HCT116 (cell line): ENCODE measurements at regions not wholly inside any gene's neighbourhood (a gene's known extent, or its start where the extent isn't known, plus 50 kb on each side); places are given as distances from the start of the nearest gene placed in this dataset.

ENCODE experiments used
- ATAC-seq: fragments of 200-7000 bp; cut with Tn5 transposase; 2 replicates; pipeline ENCODE4 v1.9.1; 2020; ENCODE audit warnings: mild to moderate bottlenecking, moderate library complexity
- BruUV-seq: library from RNA; stranded (reverse); fragments of 400-500 nt; replicated peaks from 2 replicates; lab custom pipeline; 2021; lab: Mats Ljungman, UMichigan
- CTCF ChIA-PET: fragments of 300-600 bp; sonication (Branson Sonifier 250); formaldehyde crosslinking; loops from one replicate; lab custom pipeline; 2021; ENCODE audit warnings: antibody characterized with exemption; lab: Charles Lee
- POLR2A ChIA-PET: fragments of 300-600, 350-600 bp; sonication (Branson Sonifier 250); formaldehyde crosslinking; loops from one replicate; lab custom pipeline; 2021; ENCODE audit warnings: antibody characterized with exemption; lab: Charles Lee
- RAD21 ChIA-PET, 2 experiments: fragments of 300-600 bp; sonication (Branson Sonifier 250); formaldehyde crosslinking; loops; one replicate each; lab custom pipeline; 2023; ENCODE audit warnings: low total read pairs in 2 of 2; ENCODE audit not compliant: uncharacterized antibody in 2 of 2, unreplicated experiment in 2 of 2, low non-redundant PET in 1 of 2; lab: Charles Lee
- DNase-seq: peaks from one replicate; pipeline ENCODE4 v3.0.0-alpha.2; 2010; ENCODE audit warnings: low read depth, low spot score
- H2AFZ ChIP-seq: fragments of 200-600 bp; shearing (Covaris generic), sonication (generic); 2 replicates; pipeline ENCODE4 v1.6.1; 2017; ENCODE audit warnings: low read depth, mixed run types, mixed read lengths, antibody characterized with exemption, low read length; ENCODE audit not compliant: poor library complexity, severe bottlenecking
- H3K27ac ChIP-seq: 2 replicates; pipeline ENCODE4 v1.5.1; 2012; ENCODE audit warnings: low read depth, low read length
- H3K27me3 ChIP-seq: fragments of 200-600 bp; sonication (generic); 2 replicates; pipeline ENCODE4 v1.6.1; 2016; ENCODE audit warnings: mixed run types, low read length, mixed read lengths; ENCODE audit not compliant: insufficient read depth
- H3K36me3 ChIP-seq, 2 experiments: fragments of 200-500 bp in 1 of 2; fragments of 200-600 bp in 1 of 2; sonication (Bioruptor generic) in 1 of 2; sonication (generic) in 1 of 2; 2 replicates each; pipeline versions ENCODE4 v1.5.1 to v1.6.1; 2014 to 2016; ENCODE audit warnings: low read length in 2 of 2, inconsistent platforms in 1 of 2, mixed read lengths in 1 of 2, mixed run types in 1 of 2; ENCODE audit not compliant: insufficient read depth in 2 of 2, control insufficient read depth in 1 of 2
- H3K4me1 ChIP-seq, 2 experiments: fragments of 200-600 bp in 1 of 2; sonication (generic) in 1 of 2; 2 replicates each; pipeline versions ENCODE4 v1.5.1 to v1.6.1; 2012 to 2017; ENCODE audit warnings: low read length in 2 of 2, inconsistent platforms in 1 of 2, mild to moderate bottlenecking in 1 of 2, mixed read lengths in 1 of 2, mixed run types in 1 of 2, moderate library complexity in 1 of 2; ENCODE audit not compliant: insufficient read depth in 2 of 2, control insufficient read depth in 1 of 2
- H3K4me2 ChIP-seq: fragments of 200-600 bp; sonication (generic); 2 replicates; pipeline ENCODE4 v1.6.1; 2017; ENCODE audit warnings: mixed run types, low read length, mixed read lengths
- H3K4me3 ChIP-seq, 2 experiments: fragments of 200-600 bp in 1 of 2; sonication (generic) in 1 of 2; replicated peaks in 1 of 2; 2 replicates each; pipeline ENCODE4 v1.5.1; 2011 to 2016; ENCODE audit warnings: low read length in 2 of 2, control low read depth in 1 of 2, low read depth in 1 of 2, mild to moderate bottlenecking in 1 of 2, mixed read lengths in 1 of 2, mixed run types in 1 of 2
- H3K79me2 ChIP-seq: fragments of 200-600 bp; sonication (generic); 2 replicates; pipeline ENCODE4 v1.6.1; 2017; ENCODE audit warnings: mild to moderate bottlenecking, mixed run types, low read length, moderate library complexity, mixed read lengths; ENCODE audit not compliant: insufficient read depth
- H3K9ac ChIP-seq: fragments of 200-600 bp; sonication (generic); 2 replicates; pipeline ENCODE4 v1.6.1; 2016; ENCODE audit warnings: low read length, mixed read lengths
- H3K9me2 ChIP-seq: fragments of 200-600 bp; sonication (generic), shearing (Covaris generic); 2 replicates; pipeline ENCODE4 v1.6.1; 2017; ENCODE audit warnings: mixed run types, mild to moderate bottlenecking, moderate library complexity; ENCODE audit not compliant: insufficient read depth
- H3K9me3 ChIP-seq, 2 experiments: fragments of 200-500 bp in 1 of 2; fragments of 200-600 bp in 1 of 2; sonication (Bioruptor generic) in 1 of 2; sonication (generic) in 1 of 2; 2 replicates each; pipeline ENCODE4 v1.6.1; 2014 to 2017; ENCODE audit warnings: low read length in 2 of 2, mixed read lengths in 2 of 2, inconsistent platforms in 1 of 2, low read depth in 1 of 2, mild to moderate bottlenecking in 1 of 2, mixed run types in 1 of 2, moderate library complexity in 1 of 2; ENCODE audit not compliant: control insufficient read depth in 1 of 2, insufficient read depth in 1 of 2
- H4K20me1 ChIP-seq: fragments of 200-600 bp; sonication (generic), shearing (Covaris generic); 2 replicates; pipeline ENCODE4 v1.6.1; 2017; ENCODE audit warnings: mixed run types, mild to moderate bottlenecking, moderate library complexity; ENCODE audit not compliant: insufficient read depth
- ATF3 ChIP-seq: IDR thresholded peaks from 2 replicates; pipeline ENCODE4 v1.6.1; 2012
- CTCF ChIP-seq, 3 experiments: fragments of 200-600 bp in 1 of 3; sonication (generic) in 1 of 3; IDR thresholded peaks in 2 of 3; conservative IDR thresholded peaks in 1 of 3; 2 replicates each; pipeline ENCODE4 v1.5.1; 2012 to 2017; ENCODE audit warnings: low read depth in 2 of 3, low read length in 2 of 3, antibody characterized with exemption in 1 of 3, borderline replicate concordance in 1 of 3, control low read depth in 1 of 3, mild to moderate bottlenecking in 1 of 3, mixed read lengths in 1 of 3, mixed run types in 1 of 3, moderate library complexity in 1 of 3; ENCODE audit not compliant: insufficient read depth in 1 of 3
- JUND ChIP-seq: IDR thresholded peaks from 2 replicates; pipeline ENCODE4 v1.6.1; 2012
- MAX ChIP-seq: IDR thresholded peaks from 2 replicates; pipeline ENCODE4 v1.6.1; 2012
- SIN3A ChIP-seq: IDR thresholded peaks from 2 replicates; pipeline ENCODE4 v1.6.1; 2012; ENCODE audit warnings: low read depth
- SRF ChIP-seq: IDR thresholded peaks from 2 replicates; pipeline ENCODE4 v1.6.1; 2012; ENCODE audit warnings: low read depth
- ZBTB33 ChIP-seq: IDR thresholded peaks from 2 replicates; pipeline ENCODE4 v1.6.1; 2011; ENCODE audit warnings: mild to moderate bottlenecking, low read length, moderate library complexity; ENCODE audit not compliant: insufficient replicate concordance; ENCODE audit errors: extremely low read depth
- ZNF274 ChIP-seq: fragments of 200-500 bp; sonication (Bioruptor generic); IDR thresholded peaks from 2 replicates; pipeline ENCODE4 v1.6.1; 2014; ENCODE audit warnings: mild to moderate bottlenecking, low read depth, low read length, inconsistent platforms
- intact Hi-C: fragments of 100-400 bp; cut with micrococcal nuclease; formaldehyde crosslinking; loops from 2 replicates; pipeline ENCODE4 v1.10.0; 2022

- POLR2A ChIA-PET = no interaction called here
- Histone ChIP-seq H4K20me1 (no peaks in the 10 kb centered on the region), H3K36me3 (no peaks in the 10 kb centered on the region), H3K9ac (no peak overlapping the region), H3K4me3 (no peak overlapping the region), H2AFZ (no peak overlapping the region), H3K4me1 (no peaks in the 10 kb centered on the region), H3K4me2 (no peak overlapping the region), H3K9me3 (peaks cover 0 to 8% of the 10 kb centered on the region in 2 experiments; a peak in 2 of 4 replicates), H3K9me2 (no peaks in the 10 kb centered on the region), H3K27ac (no peak overlapping the region), H3K79me2 (no peaks in the 10 kb centered on the region), H3K27me3 (no peaks in the 10 kb centered on the region)
- TF ChIP-seq ZBTB33 (no peak), JUND (no peak), SRF (no peak), ZNF274 (no peak), SIN3A (no peak), CTCF (IDR thresholded peaks at IDR 0.05 in 2 of 3, conservative IDR thresholded peaks at IDR 0.05 in 1 of 3; ENCODE audit: borderline replicate concordance in 1 of 3, insufficient read depth in 1 of 3, low read depth in 2 of 3, low read length in 2 of 3) (no peak), ATF3 (no peak), MAX (no peak)
- no peak for ATAC-seq
- intact Hi-C loops = no loop called here
- RAD21 ChIA-PET = no interaction called here
- no TSS peak for BruUV-seq
- CTCF ChIA-PET = no interaction called here
- DNase-seq = no peak
These were observed 267.4 kb downstream of the ALG10 start for GRCh38 chr12:34289431-34290380.
